GM18498 (cell line): ENCODE measurements at regions not wholly inside any gene's neighbourhood (a gene's known extent, or its start where the extent isn't known, plus 50 kb on each side); places are given as distances from the start of the nearest gene placed in this dataset.
"Not testable (repeated sequence)": the region's sequence is repeated elsewhere in the genome, so short reads cannot be mapped to it uniquely, and the experiment has no call there.

Experiments used
- ATAC-seq: cut with Tn5 transposase; IDR thresholded peaks from one replicate; pipeline ENCODE4 v1.9.1; 2021; ENCODE audit warnings: mild to moderate bottlenecking, moderate library complexity; ENCODE audit not compliant: unreplicated experiment

GRCh38 chr18:34467058-34467457 lies 242.3 kb upstream of the NOL4 start:
- no peak for ATAC-seq

GRCh38 chr18:34480162-34480700 lies 229.9 kb upstream of the DTNA start:
- no peak for ATAC-seq

- no peak for ATAC-seq
Observed at GRCh38 chr18:34482204-34482603, 227.9 kb upstream of the DTNA start.

- ATAC-seq, result no peak
Observed at GRCh38 chr18:34483198-34483597, 226.9 kb upstream of the DTNA start.

GRCh38 chr18:34491719-34492118 lies 218.4 kb upstream of the DTNA start:
- ATAC-seq, result no peak

- ATAC-seq, result no peak
Observed at GRCh38 chr18:34492652-34493051, 217.4 kb upstream of the DTNA start.

GRCh38 chr18:34493099-34493544 lies 217.0 kb upstream of the DTNA start:
- peak; percentile 78 for ATAC-seq

- peak; percentile 62 for ATAC-seq
Observed at GRCh38 chr18:34493566-34494358, 216.3 kb upstream of the DTNA start.

- no peak for ATAC-seq
Observed at GRCh38 chr18:34494359-34494696, 215.8 kb upstream of the DTNA start.

- no peak for ATAC-seq
Observed at GRCh38 chr18:34495506-34495905, 214.6 kb upstream of the DTNA start.

- ATAC-seq, result no peak
Observed at GRCh38 chr18:34501553-34501952, 208.5 kb upstream of the DTNA start.

- ATAC-seq, result no peak
Observed at GRCh38 chr18:34506198-34506597, 203.9 kb upstream of the DTNA start.

GRCh38 chr18:34509163-34509562 lies 200.9 kb upstream of the DTNA start:
- ATAC-seq, result no peak

GRCh38 chr18:34509879-34510586 lies 200.1 kb upstream of the DTNA start:
- no peak for ATAC-seq

GRCh38 chr18:34510926-34511325 lies 199.2 kb upstream of the DTNA start:
- no peak for ATAC-seq

GRCh38 chr18:34511435-34511834 lies 198.7 kb upstream of the DTNA start:
- ATAC-seq, result no peak

GRCh38 chr18:34511879-34512278 lies 198.2 kb upstream of the DTNA start:
- no peak for ATAC-seq

- ATAC-seq, result no peak
Observed at GRCh38 chr18:34514238-34514637, 195.9 kb upstream of the DTNA start.

- ATAC-seq, result no peak
Observed at GRCh38 chr18:34514957-34515356, 195.1 kb upstream of the DTNA start.

- not testable (repeated sequence) for ATAC-seq
Observed at GRCh38 chr18:34516355-34516754, 193.7 kb upstream of the DTNA start.

GRCh38 chr18:34516996-34517395 lies 193.1 kb upstream of the DTNA start:
- ATAC-seq, result not testable (repeated sequence)

- ATAC-seq, result no peak
Observed at GRCh38 chr18:34521040-34521439, 189.1 kb upstream of the DTNA start.
